Endothelial cell of umbilical vein (primary cell): ENCODE measurements at regions not wholly inside any gene's neighbourhood (a gene's known extent, or its start where the extent isn't known, plus 50 kb on each side); places are given as distances from the start of the nearest gene placed in this dataset.

Experiments
- BruUV-seq: library from RNA; stranded (reverse); fragments of 400-500 nt; replicated peaks from 2 replicates; lab custom pipeline; 2021; lab: Mats Ljungman, UMichigan
- CTCF ChIA-PET: fragments of 300-600, 350-600 bp; sonication (Branson Sonifier 250); formaldehyde crosslinking; loops from one replicate; lab custom pipeline; 2021; ENCODE audit warnings: antibody characterized with exemption, inconsistent platforms; lab: Charles Lee
- POLR2A ChIA-PET: fragments of 300-600, 350-600 bp; sonication (Branson Sonifier 250); formaldehyde crosslinking; loops from one replicate; lab custom pipeline; 2021; ENCODE audit warnings: antibody characterized with exemption, inconsistent platforms; lab: Charles Lee
- DNase-seq: peaks from one replicate; pipeline ENCODE4 v3.0.0-alpha.2; 2011; ENCODE audit warnings: low read depth, low spot score
- FAIRE-seq: peaks from 2 replicates; lab custom pipeline; 2011; peaks lifted over from hg19 to GRCh38; lab: Jason Lieb, UNC
- H2AFZ ChIP-seq: 2 replicates; pipeline ENCODE4 v1.6.0; 2012; ENCODE audit warnings: low read depth, low read length, control low read depth, inconsistent platforms
- H3K27ac ChIP-seq: 2 replicates; pipeline ENCODE4 v1.5.1; 2011; ENCODE audit warnings: low read depth, mild to moderate bottlenecking, control low read depth, low read length, moderate library complexity; ENCODE audit not compliant: insufficient read depth
- H3K27me3 ChIP-seq, 2 experiments: 2 replicates each; pipeline versions ENCODE4 v1.6.0 to v1.6.1; 2011; ENCODE audit warnings: low read length in 2 of 2, mixed read lengths in 1 of 2; ENCODE audit not compliant: control insufficient read depth in 2 of 2, insufficient read depth in 2 of 2
- H3K36me3 ChIP-seq, 2 experiments: 2 replicates in 1 of 2; 3 replicates in 1 of 2; pipeline ENCODE4 v1.5.1; 2011; ENCODE audit warnings: low read length in 2 of 2, mild to moderate bottlenecking in 1 of 2, moderate library complexity in 1 of 2; ENCODE audit not compliant: control insufficient read depth in 2 of 2, insufficient read depth in 2 of 2; ENCODE audit errors: extremely low read depth in 1 of 2
- H3K4me1 ChIP-seq: 3 replicates; pipeline ENCODE4 v1.5.1; 2011; ENCODE audit warnings: mild to moderate bottlenecking, low read length; ENCODE audit not compliant: control insufficient read depth, insufficient read depth; ENCODE audit errors: extremely low read depth
- H3K4me2 ChIP-seq: 2 replicates; pipeline ENCODE4 v1.6.1; 2011; ENCODE audit warnings: low read length, control low read depth, mixed read lengths; ENCODE audit not compliant: insufficient read depth
- H3K4me3 ChIP-seq, 3 experiments: fragments of 200-600 bp in 1 of 3; sonication (generic), shearing (Covaris generic) in 1 of 3; replicated peaks in 1 of 3; 2 replicates each; pipeline ENCODE4 v1.5.1; 2011 to 2016; ENCODE audit warnings: control low read depth in 3 of 3, low read length in 3 of 3, mild to moderate bottlenecking in 2 of 3, inconsistent platforms in 1 of 3, low read depth in 1 of 3, moderate library complexity in 1 of 3; ENCODE audit not compliant: insufficient read depth in 1 of 3
- H3K79me2 ChIP-seq: 2 replicates; pipeline ENCODE4 v1.6.0; 2012; ENCODE audit warnings: low read length, inconsistent platforms; ENCODE audit not compliant: control insufficient read depth, insufficient read depth
- H3K9ac ChIP-seq: replicated peaks from 2 replicates; pipeline ENCODE3; 2011; ENCODE audit warnings: low read length, control low read depth; ENCODE audit not compliant: insufficient read depth; ENCODE audit errors: extremely low read depth
- H3K9me1 ChIP-seq: replicated peaks from 3 replicates; pipeline ENCODE4 v1.6.0; 2011; ENCODE audit warnings: mild to moderate bottlenecking, low read length; ENCODE audit not compliant: control insufficient read depth, insufficient read depth; ENCODE audit errors: extremely low read depth
- H3K9me3 ChIP-seq: replicated peaks from 2 replicates; pipeline ENCODE4 v1.5.1; 2012; ENCODE audit warnings: low read length, inconsistent platforms; ENCODE audit not compliant: control insufficient read depth, insufficient read depth
- H4K20me1 ChIP-seq: replicated peaks from 2 replicates; pipeline ENCODE3; 2011; ENCODE audit warnings: mild to moderate bottlenecking, low read length; ENCODE audit not compliant: control insufficient read depth, insufficient read depth; ENCODE audit errors: extremely low read depth
- CTCF ChIP-seq, 2 donors: IDR thresholded peaks; 1 replicate in 1 of 2; 2 replicates in 1 of 2; pipeline ENCODE4 v1.5.1; 2011; ENCODE audit warnings: low read length in 2 of 2, mild to moderate bottlenecking in 2 of 2, moderate library complexity in 2 of 2, control low read depth in 1 of 2, inconsistent platforms in 1 of 2, low read depth in 1 of 2; ENCODE audit not compliant: insufficient read depth in 1 of 2; ENCODE audit errors: extremely low read depth in 1 of 2
- EZH2 ChIP-seq: IDR thresholded peaks from 2 replicates; pipeline ENCODE4 v1.6.1; 2012; ENCODE audit warnings: borderline replicate concordance, low read depth, mild to moderate bottlenecking, moderate library complexity, low read length, inconsistent platforms; ENCODE audit not compliant: severe bottlenecking
- FOS ChIP-seq: IDR thresholded peaks from 2 replicates; pipeline ENCODE4 v1.6.1; 2011; ENCODE audit warnings: mild to moderate bottlenecking, low read length, moderate library complexity, borderline replicate concordance; ENCODE audit not compliant: insufficient read depth
- GATA2 ChIP-seq: IDR thresholded peaks from 2 replicates; pipeline ENCODE4 v1.7.0; 2011; ENCODE audit warnings: low read depth, mild to moderate bottlenecking, moderate library complexity, mixed read lengths, low read length; ENCODE audit not compliant: insufficient read length, insufficient read depth
- JUN ChIP-seq: IDR thresholded peaks from 2 replicates; pipeline ENCODE4 v1.6.1; 2011; ENCODE audit warnings: borderline replicate concordance, low read depth; ENCODE audit not compliant: insufficient read length, insufficient read depth
- MAX ChIP-seq: IDR thresholded peaks from 2 replicates; pipeline ENCODE4 v1.6.1; 2011; ENCODE audit not compliant: insufficient read depth, insufficient read length
- MYC ChIP-seq: IDR thresholded peaks from one replicate; pipeline ENCODE4 v1.6.1; 2011; ENCODE audit warnings: mild to moderate bottlenecking, low read depth, low read length
- POLR2A ChIP-seq: IDR thresholded peaks from 2 replicates; pipeline ENCODE4 v1.6.1; 2012; ENCODE audit warnings: low read depth, mild to moderate bottlenecking, control low read depth, low read length
- POLR2AphosphoS5 ChIP-seq: IDR thresholded peaks from 2 replicates; pipeline ENCODE4 v1.6.1; 2012; ENCODE audit warnings: low read depth, mild to moderate bottlenecking, control low read depth, low read length, moderate library complexity; ENCODE audit not compliant: insufficient read depth
- dilution Hi-C: fragments of 300-500 bp; cut with MboI; formaldehyde crosslinking; loops from one replicate; pipeline ENCODE4 v1.15.0; 2019; ENCODE audit warnings: low sequenced_read_pairs; ENCODE audit not compliant: extremely low pct_ligation_motif_present
- intact Hi-C: fragments of 100-400 bp; cut with micrococcal nuclease; formaldehyde crosslinking; loops from one replicate; pipeline ENCODE4 v1.10.0; 2022

GRCh38 chrY:19055232-19056137 lies 281.9 kb upstream of the HSFY2 start:
- Histone ChIP-seq H3K4me2 (no peak overlapping the region), H3K4me3 (no peak overlapping the region), H3K9me3 (no peaks in the 10 kb centered on the region), H3K27ac (no peak overlapping the region), H3K79me2 (peaks cover 2% of the 10 kb centered on the region), H2AFZ (no peak overlapping the region), H3K9ac (no peak overlapping the region), H4K20me1 (no peaks in the 10 kb centered on the region), H3K9me1 (no peaks in the 10 kb centered on the region), H3K4me1 (peaks cover 4% of the 10 kb centered on the region), H3K36me3 (no peaks in the 10 kb centered on the region), H3K27me3 (no peaks in the 10 kb centered on the region)
- dilution Hi-C loops (no loop called here), intact Hi-C loops (no loop called here)
- TF ChIP-seq GATA2: no peak
- TF ChIP-seq MYC: no peak
- TF ChIP-seq POLR2A: no peak
- TF ChIP-seq FOS: no peak
- TF ChIP-seq CTCF (IDR thresholded peaks at IDR 0.05; ENCODE audit: extremely low read depth in 1 of 2, insufficient read depth in 1 of 2, low read depth in 1 of 2, low read length in 2 of 2): no peak
- TF ChIP-seq POLR2AphosphoS5: no peak
- no peak for TF ChIP-seq MAX
- no peak for TF ChIP-seq EZH2
- TF ChIP-seq JUN: no peak
- BruUV-seq: no TSS peak
- POLR2A ChIA-PET: no interaction called here
- DNase-seq (no peak), FAIRE-seq (no peak)
- CTCF ChIA-PET: no interaction called here
